ENCODE measurements at regions not wholly inside any gene's neighbourhood (a gene's known extent, or its start where the extent isn't known, plus 50 kb on each side); places are given as distances from the start of the nearest gene placed in this dataset.
"Not testable (repeated sequence)": the region's sequence is repeated elsewhere in the genome, so short reads cannot be mapped to it uniquely, and the experiment has no call there.

DNA sequence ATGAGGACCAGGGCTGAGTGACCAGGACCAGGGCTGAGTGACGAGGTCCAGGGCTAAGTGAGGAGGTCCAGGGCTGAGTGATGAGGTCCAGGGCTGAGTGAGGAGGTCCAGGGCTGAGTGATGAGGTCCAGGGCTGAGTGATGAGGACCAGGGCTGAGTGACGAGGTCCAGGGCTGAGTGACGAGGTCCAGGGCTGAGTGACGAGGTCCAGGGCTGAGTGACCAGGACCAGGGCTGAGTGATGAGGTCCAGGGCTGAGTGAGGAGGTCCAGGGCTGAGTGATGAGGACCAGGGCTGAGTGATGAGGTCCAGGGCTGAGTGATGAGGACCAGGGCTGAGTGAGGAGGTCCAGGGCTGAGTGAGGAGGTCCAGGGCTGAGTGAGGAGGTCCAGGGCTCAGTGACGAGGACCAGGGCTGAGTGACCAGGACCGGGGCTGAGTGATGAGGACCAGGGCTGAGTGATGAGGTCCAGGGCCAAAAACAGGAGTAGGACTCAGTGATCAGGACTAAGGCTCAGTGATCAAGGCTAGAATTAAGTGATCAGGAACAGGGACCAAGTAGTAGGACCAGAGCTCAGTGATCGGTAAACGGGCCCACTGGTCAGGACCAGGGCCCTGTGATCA lies 176.8 kb downstream of the TMEM121 start:
- TF ChIP-seq, protein P1, sequence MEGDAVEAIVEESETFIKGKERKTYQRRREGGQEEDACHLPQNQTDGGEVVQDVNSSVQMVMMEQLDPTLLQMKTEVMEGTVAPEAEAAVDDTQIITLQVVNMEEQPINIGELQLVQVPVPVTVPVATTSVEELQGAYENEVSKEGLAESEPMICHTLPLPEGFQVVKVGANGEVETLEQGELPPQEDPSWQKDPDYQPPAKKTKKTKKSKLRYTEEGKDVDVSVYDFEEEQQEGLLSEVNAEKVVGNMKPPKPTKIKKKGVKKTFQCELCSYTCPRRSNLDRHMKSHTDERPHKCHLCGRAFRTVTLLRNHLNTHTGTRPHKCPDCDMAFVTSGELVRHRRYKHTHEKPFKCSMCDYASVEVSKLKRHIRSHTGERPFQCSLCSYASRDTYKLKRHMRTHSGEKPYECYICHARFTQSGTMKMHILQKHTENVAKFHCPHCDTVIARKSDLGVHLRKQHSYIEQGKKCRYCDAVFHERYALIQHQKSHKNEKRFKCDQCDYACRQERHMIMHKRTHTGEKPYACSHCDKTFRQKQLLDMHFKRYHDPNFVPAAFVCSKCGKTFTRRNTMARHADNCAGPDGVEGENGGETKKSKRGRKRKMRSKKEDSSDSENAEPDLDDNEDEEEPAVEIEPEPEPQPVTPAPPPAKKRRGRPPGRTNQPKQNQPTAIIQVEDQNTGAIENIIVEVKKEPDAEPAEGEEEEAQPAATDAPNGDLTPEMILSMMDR (IDR thresholded peaks at IDR 0.05): not testable (repeated sequence)
- TF ChIP-seq EP300 (IDR thresholded peaks at IDR 0.05; ENCODE audit: low read depth); POLR2A (IDR thresholded peaks at IDR 0.05): not testable (repeated sequence)
